ENCODE measurements at regions not wholly inside any gene's neighbourhood (a gene's known extent, or its start where the extent isn't known, plus 50 kb on each side); places are given as distances from the start of the nearest gene placed in this dataset.

GRCh38 chr11:86136538-86136937, 67.7 kb upstream of the PICALM start:
- ATAC-seq (no peak), DNase-seq (no peak)
- intact Hi-C loops (cut with DNase I, micrococcal nuclease) = no loop called here
- Histone ChIP-seq H3K9me3 (no peaks in the 10 kb centered on the region), H3K4me1 (ENCODE audit: low read depth) (peaks cover 11% of the 10 kb centered on the region), H3K36me3 (ENCODE audit: low read depth) (no peaks in the 10 kb centered on the region), H3K4me3 (no peak overlapping the region)
- TF ChIP-seq CTCF (IDR thresholded peaks at IDR 0.05) = no peak

GRCh38 chr11:86135319-86135714, 66.4 kb upstream of the PICALM start:
- intact Hi-C loops (cut with DNase I, micrococcal nuclease) = no loop called here
- DNase-seq (no peak), ATAC-seq (no peak)
- no peaks in the 10 kb centered on the region for H3K9me3 ChIP-seq
- H3K36me3 ChIP-seq (ENCODE audit: low read depth) = no peaks in the 10 kb centered on the region
- H3K4me1 ChIP-seq (ENCODE audit: low read depth) = peaks cover 11% of the 10 kb centered on the region
- TF ChIP-seq CTCF (IDR thresholded peaks at IDR 0.05) = no peak
- no peak overlapping the region for H3K4me3 ChIP-seq

- Histone ChIP-seq H3K9me3 (no peaks in the 10 kb centered on the region), H3K4me1 (ENCODE audit: low read depth) (peaks cover 11% of the 10 kb centered on the region), H3K36me3 (ENCODE audit: low read depth) (no peaks in the 10 kb centered on the region), H3K4me3 (no peak overlapping the region)
- ATAC-seq (peak; percentile 89), DNase-seq (peak in 1 of 3 donors; percentile 34)
- intact Hi-C loops (cut with DNase I, micrococcal nuclease) = no loop called here
- no peak for TF ChIP-seq CTCF (IDR thresholded peaks at IDR 0.05)
These were observed 65.9 kb upstream of the PICALM start for GRCh38 chr11:86134580-86135318.

GRCh38 chr11:86132667-86133249, 63.9 kb upstream of the PICALM start:
- intact Hi-C loops (cut with DNase I, micrococcal nuclease) = no loop called here
- H3K4me1 ChIP-seq (ENCODE audit: low read depth) = peaks cover 11% of the 10 kb centered on the region
- no peak for TF ChIP-seq CTCF (IDR thresholded peaks at IDR 0.05)
- H3K9me3 ChIP-seq = no peaks in the 10 kb centered on the region
- ATAC-seq (peak; percentile 28), DNase-seq (peak in 1 of 3 donors; percentile 30)
- no peaks in the 10 kb centered on the region for H3K36me3 ChIP-seq (ENCODE audit: low read depth)
- no peak overlapping the region for H3K4me3 ChIP-seq

GRCh38 chr11:86129740-86130540, 61.1 kb upstream of the PICALM start:
- TF ChIP-seq CTCF (IDR thresholded peaks at IDR 0.05) = no peak
- no peak overlapping the region for H3K4me3 ChIP-seq
- ATAC-seq (peak; percentile 82), DNase-seq (no peak)
- peaks cover 6% of the 10 kb centered on the region for H3K4me1 ChIP-seq (ENCODE audit: low read depth)
- no peaks in the 10 kb centered on the region for H3K9me3 ChIP-seq
- intact Hi-C loops (cut with DNase I, micrococcal nuclease) = no loop called here
- H3K36me3 ChIP-seq (ENCODE audit: low read depth) = no peaks in the 10 kb centered on the region
